ENCODE measurements at regions not wholly inside any gene's neighbourhood (a gene's known extent, or its start where the extent isn't known, plus 50 kb on each side); places are given as distances from the start of the nearest gene placed in this dataset.

DNA sequence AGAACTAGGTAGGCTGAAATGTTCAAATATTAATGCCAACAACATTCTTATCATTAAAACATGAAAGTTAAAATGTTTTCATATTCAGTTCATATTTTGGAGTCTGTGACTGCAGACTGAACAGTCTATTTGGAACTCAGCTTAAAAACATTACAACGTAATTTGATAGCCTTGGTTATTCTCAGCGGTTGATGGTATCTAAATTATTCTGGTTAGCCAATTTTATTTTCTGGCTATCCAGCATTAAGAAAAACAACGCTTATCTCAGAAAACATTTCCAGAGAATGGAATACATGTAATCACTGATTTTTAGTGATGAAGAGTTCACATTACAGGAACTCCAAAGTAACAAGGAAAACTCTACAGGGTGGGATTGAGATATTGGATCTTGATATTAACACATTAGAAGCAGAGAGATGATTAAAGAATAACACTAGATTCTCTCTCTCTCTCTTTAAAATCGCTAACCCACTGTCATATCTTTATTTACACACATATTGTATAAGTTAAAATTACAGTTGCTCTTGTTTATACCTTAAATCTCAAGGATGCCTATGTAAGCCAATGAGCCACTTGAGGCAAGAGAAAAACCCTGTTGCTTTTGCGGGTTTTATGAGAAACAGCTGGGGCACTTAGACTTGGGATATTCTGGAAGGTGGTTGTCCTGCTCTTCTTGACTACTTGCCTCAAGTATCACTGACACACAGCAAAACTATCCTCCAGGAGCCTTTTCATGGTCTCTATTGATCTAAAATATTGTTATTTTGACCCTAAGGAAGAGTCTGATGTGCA lies 84.9 kb downstream of the ICOS start:
- TF ChIP-seq EZH2 (IDR thresholded peaks at IDR 0.05; ENCODE audit: low read depth, unreplicated experiment) (no peak), POLR2AphosphoS5 (IDR thresholded peaks at IDR 0.05; ENCODE audit: low read depth) (no peak)
- TF ChIP-seq, protein P1, sequence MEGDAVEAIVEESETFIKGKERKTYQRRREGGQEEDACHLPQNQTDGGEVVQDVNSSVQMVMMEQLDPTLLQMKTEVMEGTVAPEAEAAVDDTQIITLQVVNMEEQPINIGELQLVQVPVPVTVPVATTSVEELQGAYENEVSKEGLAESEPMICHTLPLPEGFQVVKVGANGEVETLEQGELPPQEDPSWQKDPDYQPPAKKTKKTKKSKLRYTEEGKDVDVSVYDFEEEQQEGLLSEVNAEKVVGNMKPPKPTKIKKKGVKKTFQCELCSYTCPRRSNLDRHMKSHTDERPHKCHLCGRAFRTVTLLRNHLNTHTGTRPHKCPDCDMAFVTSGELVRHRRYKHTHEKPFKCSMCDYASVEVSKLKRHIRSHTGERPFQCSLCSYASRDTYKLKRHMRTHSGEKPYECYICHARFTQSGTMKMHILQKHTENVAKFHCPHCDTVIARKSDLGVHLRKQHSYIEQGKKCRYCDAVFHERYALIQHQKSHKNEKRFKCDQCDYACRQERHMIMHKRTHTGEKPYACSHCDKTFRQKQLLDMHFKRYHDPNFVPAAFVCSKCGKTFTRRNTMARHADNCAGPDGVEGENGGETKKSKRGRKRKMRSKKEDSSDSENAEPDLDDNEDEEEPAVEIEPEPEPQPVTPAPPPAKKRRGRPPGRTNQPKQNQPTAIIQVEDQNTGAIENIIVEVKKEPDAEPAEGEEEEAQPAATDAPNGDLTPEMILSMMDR (conservative IDR thresholded peaks at IDR 0.05; ENCODE audit: low read depth in 2 of 2): no peak

Data from GM23338 (cell line).